WI38 (cell line): ENCODE measurements at regions not wholly inside any gene's neighbourhood (a gene's known extent, or its start where the extent isn't known, plus 50 kb on each side); places are given as distances from the start of the nearest gene placed in this dataset.
A peak's percentile ranks its signal among the peaks of the same experiment; 100 is the strongest.

Source experiments
- H3K4me3 ChIP-seq: 2 replicates; pipeline ENCODE4 v1.5.1; 2011; ENCODE audit warnings: low read depth, mild to moderate bottlenecking, control low read depth, low read length
- TF ChIP-seq, protein P1 (sequence below): IDR thresholded peaks from 2 replicates; pipeline ENCODE4 v1.5.1; 2012; ENCODE audit warnings: low read depth, mild to moderate bottlenecking, control low read depth, low read length

DNA sequence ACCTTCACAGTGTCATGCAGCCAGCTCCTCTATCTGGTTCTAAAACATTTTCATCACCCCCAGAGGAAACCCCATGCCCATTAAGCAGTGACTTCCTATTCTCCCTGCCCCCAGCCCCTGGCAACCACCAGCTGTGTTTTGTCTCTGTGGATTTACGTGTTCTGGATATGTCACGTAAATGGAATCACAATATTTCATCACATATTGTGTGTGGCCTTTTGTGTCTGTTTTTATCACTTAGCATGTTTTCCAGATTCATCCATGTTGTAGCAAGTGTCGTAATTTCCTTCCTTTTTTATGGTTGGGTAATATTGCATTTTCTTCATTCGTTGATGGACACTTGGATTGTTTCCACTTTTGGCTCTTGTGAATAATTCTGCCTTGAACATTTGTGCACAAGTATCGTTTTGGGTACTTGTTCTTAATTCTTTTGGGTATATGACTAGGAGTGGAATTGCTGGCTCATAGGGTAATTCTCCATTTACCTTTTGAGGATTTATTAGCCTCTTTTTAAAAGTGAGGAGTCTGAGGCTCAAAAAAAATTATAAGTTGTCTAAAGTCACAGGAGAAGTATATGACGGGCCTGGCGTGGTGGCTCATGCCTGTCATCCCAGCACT, 127.0 kb downstream of the MRPS6 start:
- TF ChIP-seq, protein P1, sequence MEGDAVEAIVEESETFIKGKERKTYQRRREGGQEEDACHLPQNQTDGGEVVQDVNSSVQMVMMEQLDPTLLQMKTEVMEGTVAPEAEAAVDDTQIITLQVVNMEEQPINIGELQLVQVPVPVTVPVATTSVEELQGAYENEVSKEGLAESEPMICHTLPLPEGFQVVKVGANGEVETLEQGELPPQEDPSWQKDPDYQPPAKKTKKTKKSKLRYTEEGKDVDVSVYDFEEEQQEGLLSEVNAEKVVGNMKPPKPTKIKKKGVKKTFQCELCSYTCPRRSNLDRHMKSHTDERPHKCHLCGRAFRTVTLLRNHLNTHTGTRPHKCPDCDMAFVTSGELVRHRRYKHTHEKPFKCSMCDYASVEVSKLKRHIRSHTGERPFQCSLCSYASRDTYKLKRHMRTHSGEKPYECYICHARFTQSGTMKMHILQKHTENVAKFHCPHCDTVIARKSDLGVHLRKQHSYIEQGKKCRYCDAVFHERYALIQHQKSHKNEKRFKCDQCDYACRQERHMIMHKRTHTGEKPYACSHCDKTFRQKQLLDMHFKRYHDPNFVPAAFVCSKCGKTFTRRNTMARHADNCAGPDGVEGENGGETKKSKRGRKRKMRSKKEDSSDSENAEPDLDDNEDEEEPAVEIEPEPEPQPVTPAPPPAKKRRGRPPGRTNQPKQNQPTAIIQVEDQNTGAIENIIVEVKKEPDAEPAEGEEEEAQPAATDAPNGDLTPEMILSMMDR = no peak

DNA sequence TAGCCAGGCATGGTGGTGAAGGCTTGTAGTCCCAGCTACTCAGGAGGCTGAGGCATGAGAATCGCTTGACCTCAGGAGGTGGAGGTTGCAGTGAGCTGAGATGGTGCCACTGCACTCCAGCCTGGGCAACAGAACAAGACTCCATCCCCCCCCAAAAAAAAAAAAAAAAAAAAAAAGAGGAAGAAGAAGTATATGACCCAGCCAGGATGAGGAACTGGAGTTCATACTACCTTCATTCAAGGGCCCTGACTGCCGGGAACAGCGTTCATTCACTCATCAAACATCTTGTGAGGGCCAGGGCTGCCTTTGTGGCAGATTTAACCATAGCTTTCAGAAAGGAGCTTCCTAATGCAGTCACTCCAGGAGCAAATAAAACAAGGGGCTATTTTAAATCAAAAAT, 127.6 kb downstream of the MRPS6 start:
- TF ChIP-seq, protein P1 = no peak
- H3K4me3 ChIP-seq = no peak overlapping the region

More for the DNA sequence above, 127.0 kb downstream of the MRPS6 start:
- no peak overlapping the region for H3K4me3 ChIP-seq

DNA sequence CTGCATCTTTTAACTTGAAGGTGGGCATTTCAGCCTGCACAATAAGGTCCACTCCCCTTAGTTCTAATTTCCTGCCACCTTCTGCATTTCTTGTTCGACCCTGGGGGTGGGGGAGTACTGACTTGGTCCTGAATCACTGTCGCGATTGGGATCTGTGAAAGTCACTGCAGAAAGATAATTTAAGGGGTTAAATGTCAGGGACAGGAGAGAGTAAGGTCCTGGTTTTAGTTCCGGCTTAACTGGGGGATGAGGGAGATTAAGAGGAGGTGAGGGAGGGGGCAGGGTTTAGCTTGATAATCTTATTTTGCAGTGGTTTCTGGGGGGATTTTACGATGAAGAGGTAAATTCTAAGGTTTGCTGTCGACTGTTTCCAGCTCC, 128.1 kb downstream of the MRPS6 start:
- H3K4me3 ChIP-seq = peak overlapping the region; percentile 35
- TF ChIP-seq, protein P1 = no peak

DNA sequence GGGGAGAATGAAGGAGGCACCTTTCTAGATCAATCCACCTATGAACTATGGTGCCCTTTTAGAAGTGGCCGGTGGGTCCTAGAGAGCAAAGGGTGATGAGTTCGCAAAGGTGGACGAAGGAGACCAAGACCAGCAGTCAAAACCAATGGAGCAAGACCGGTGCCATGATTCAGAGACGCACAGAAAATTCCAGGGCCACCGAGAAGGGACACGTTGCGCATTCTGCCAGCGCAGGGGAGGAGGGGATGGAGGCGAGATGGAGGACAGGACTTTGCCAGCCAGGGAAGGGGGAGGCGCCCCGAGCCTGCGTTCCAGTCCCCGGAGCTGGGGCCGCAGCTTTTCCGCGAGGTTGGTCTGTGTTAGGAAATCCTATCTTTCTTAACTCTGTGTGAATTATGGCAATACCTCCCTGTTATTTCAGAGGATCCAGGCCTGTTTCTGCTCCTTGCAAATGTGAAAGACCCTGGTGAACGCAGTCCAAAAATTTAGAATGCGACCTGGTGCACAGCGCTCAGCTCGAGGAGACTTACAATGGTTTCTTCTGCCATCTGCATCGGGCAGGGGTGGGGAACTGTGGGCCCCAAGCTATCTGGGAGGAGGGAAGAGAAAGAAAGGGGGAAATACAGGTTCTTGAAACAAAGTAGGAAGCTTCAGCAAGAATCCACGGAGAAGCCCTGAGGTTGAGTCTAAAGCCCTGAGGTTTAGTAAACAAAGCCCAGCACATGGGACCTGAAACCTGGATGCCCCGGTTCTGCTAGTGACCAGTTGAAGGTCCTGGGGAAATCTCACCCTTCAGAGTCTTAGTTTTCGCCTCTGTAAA, 129.4 kb downstream of the MRPS6 start:
- H3K4me3 ChIP-seq = no peak overlapping the region
- TF ChIP-seq, protein P1 = no peak

DNA sequence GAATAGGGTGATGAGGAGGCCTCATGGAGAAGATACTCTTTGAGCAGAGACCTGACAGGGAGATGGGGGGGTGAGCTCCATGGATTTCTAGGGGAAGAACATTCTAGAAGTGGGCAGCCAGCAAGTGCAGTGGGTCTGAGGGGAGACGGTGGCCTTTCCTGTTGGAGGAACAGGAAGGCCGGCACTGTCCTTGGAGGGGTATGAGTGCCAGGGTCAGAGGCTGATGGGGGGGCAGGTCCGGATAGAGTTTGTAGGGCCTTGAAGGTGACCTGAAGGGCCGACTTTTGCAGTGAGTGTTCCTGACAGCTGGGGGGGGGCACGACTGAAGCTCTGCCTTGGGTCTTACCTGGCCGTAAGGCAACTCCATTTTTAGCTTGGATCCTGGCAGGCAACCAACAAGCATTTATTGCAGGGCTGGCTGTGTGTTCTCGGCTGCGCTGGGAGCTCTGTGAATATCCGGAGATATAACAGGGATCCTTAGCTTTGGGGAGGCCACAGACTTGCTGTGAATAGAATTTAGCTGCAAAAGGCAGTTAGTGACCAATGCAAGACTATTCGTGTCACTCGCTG, 130.6 kb downstream of the MRPS6 start:
- TF ChIP-seq, protein P1 = no peak
- no peak overlapping the region for H3K4me3 ChIP-seq

DNA sequence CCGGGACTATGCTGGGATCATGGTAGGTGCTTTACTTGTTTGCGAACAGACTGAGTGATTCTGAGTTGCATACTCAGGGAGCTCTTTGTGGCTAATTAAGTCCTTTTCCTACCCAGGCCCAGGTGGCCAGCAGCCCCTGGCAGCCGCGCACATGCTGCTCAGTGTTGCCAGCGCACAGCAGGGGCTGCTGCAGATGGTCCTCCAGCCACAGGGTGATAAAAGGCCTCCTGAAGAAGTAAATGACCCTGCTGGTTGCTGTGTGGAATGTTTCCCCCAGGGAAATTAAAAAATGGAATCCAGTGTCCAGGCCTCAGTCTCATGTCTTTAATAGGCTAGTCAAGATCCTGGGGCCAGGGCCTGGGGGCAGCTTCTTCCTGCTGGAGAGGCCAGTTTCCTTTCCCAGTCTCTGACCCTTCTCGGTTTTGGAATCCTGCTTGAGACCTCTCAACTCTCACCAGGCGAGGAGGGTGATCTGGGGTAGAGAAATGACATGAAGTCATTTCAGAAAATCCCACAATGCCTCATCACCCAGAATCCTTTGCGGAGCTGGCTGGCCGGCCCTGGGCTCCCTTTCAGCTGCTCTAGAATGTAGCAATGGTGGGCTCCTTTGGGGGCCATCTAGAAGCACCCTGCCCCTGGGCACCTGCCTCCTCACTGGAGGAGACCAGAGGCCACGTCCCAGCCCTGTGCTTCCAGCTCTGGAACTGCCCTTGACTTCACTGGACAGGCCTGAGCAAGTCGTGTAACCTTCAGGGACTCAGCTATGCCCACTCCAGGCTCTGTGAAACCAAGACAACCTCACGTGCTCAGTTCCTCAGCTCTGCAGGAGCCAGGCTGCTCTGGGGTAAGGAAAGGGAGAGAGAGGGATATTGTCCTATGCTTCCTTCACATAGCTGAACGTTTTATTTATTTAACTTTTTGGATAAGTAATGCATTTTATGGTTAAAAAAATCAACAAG, 131.4 kb downstream of the MRPS6 start:
- TF ChIP-seq, protein P1 = no peak
- H3K4me3 ChIP-seq = no peak overlapping the region
